ENCODE measurements at regions not wholly inside any gene's neighbourhood (a gene's known extent, or its start where the extent isn't known, plus 50 kb on each side); places are given as distances from the start of the nearest gene placed in this dataset.
A peak's percentile ranks its signal among the peaks of the same experiment; 100 is the strongest.
"Not testable (repeated sequence)": the region's sequence is repeated elsewhere in the genome, so short reads cannot be mapped to it uniquely, and the experiment has no call there.

DNA sequence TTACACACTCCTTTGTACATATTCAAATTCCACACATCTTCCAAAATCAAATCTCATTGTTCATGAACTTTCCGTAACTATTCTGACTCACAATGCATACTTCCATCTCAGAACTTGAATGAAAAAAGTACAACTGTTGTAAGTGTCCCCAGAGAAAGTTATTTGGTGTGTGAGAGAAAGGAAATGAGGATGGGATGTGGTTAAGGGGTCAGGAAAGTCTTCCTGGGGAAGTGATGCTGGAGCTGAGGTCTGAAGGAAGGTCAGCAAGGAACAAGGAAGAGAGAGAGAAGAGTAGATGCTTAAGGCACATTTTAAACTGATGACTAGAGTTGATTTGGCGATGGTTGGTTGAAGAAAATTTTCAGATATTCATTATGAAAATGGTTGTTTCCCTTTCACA is 340.0 kb upstream of the STXBP6 start:
- TF ChIP-seq, protein P1, sequence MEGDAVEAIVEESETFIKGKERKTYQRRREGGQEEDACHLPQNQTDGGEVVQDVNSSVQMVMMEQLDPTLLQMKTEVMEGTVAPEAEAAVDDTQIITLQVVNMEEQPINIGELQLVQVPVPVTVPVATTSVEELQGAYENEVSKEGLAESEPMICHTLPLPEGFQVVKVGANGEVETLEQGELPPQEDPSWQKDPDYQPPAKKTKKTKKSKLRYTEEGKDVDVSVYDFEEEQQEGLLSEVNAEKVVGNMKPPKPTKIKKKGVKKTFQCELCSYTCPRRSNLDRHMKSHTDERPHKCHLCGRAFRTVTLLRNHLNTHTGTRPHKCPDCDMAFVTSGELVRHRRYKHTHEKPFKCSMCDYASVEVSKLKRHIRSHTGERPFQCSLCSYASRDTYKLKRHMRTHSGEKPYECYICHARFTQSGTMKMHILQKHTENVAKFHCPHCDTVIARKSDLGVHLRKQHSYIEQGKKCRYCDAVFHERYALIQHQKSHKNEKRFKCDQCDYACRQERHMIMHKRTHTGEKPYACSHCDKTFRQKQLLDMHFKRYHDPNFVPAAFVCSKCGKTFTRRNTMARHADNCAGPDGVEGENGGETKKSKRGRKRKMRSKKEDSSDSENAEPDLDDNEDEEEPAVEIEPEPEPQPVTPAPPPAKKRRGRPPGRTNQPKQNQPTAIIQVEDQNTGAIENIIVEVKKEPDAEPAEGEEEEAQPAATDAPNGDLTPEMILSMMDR (conservative IDR thresholded peaks at IDR 0.05; ENCODE audit: low read depth, low read length) = no peak
- H3K79me2 ChIP-seq (ENCODE audit: insufficient read depth, low read depth) = no peaks in the 10 kb centered on the region
- H4K20me1 ChIP-seq (ENCODE audit: insufficient read depth) = no peaks in the 10 kb centered on the region
- no peaks in the 10 kb centered on the region for H3K36me3 ChIP-seq (ENCODE audit: insufficient read depth)
- H3K27me3 ChIP-seq (ENCODE audit: insufficient read depth, low read depth) = no peaks in the 10 kb centered on the region
- no peak overlapping the region for H3K4me3 ChIP-seq (IDR thresholded peaks at IDR 0.05; ENCODE audit: insufficient read depth, low read depth, low read length)
- no peak overlapping the region for H3K9ac ChIP-seq
- H3K27ac ChIP-seq = no peak overlapping the region
- H3K4me2 ChIP-seq = no peak overlapping the region
- H2AFZ ChIP-seq (ENCODE audit: low read depth) = no peak overlapping the region
- no peaks in the 10 kb centered on the region for H3K4me1 ChIP-seq (ENCODE audit: low read depth, poor library complexity, severe bottlenecking)

GRCh38 chr14:25381498-25381897 is 331.6 kb upstream of the STXBP6 start:
- Histone ChIP-seq H3K27me3 (ENCODE audit: insufficient read depth, low read depth) (no peaks in the 10 kb centered on the region), H2AFZ (ENCODE audit: low read depth) (no peak overlapping the region), H4K20me1 (ENCODE audit: insufficient read depth) (no peaks in the 10 kb centered on the region), H3K4me3 (IDR thresholded peaks at IDR 0.05; ENCODE audit: insufficient read depth, low read depth, low read length) (no peak overlapping the region), H3K4me1 (ENCODE audit: low read depth, poor library complexity, severe bottlenecking) (no peaks in the 10 kb centered on the region), H3K27ac (no peak overlapping the region), H3K4me2 (no peak overlapping the region), H3K79me2 (ENCODE audit: insufficient read depth, low read depth) (no peaks in the 10 kb centered on the region), H3K36me3 (ENCODE audit: insufficient read depth) (no peaks in the 10 kb centered on the region), H3K9ac (no peak overlapping the region)
- TF ChIP-seq, protein P1 (conservative IDR thresholded peaks at IDR 0.05; ENCODE audit: low read depth, low read length) = 0 out of 2 replicates have a peak, but pooled peaks have one; percentile 23

DNA sequence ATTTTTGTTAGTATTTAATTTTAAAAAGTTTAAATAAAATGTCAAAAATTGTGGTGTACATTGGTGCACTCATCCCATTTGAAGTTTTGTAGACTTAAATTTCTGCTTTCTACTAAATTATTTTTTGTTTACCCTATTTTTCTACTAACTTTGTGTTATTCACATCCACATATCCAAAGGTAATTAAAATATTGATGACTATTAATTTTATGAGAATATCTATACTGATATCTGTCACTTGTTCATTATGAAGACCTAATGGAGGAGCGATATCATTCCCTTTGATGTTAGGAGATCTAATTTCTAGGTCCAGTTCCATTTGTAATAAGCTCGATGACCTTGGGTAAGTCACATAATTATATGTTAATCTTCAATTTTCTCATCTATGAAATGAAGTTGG is 325.7 kb upstream of the STXBP6 start:
- H3K9ac ChIP-seq = no peak overlapping the region
- no peak overlapping the region for H3K27ac ChIP-seq
- no peaks in the 10 kb centered on the region for H3K36me3 ChIP-seq (ENCODE audit: insufficient read depth)
- H2AFZ ChIP-seq (ENCODE audit: low read depth) = no peak overlapping the region
- no peaks in the 10 kb centered on the region for H3K79me2 ChIP-seq (ENCODE audit: insufficient read depth, low read depth)
- H4K20me1 ChIP-seq (ENCODE audit: insufficient read depth) = no peaks in the 10 kb centered on the region
- H3K4me1 ChIP-seq (ENCODE audit: low read depth, poor library complexity, severe bottlenecking) = no peaks in the 10 kb centered on the region
- H3K4me2 ChIP-seq = no peak overlapping the region
- TF ChIP-seq, protein P1 (conservative IDR thresholded peaks at IDR 0.05; ENCODE audit: low read depth, low read length) = no peak
- no peak overlapping the region for H3K4me3 ChIP-seq (IDR thresholded peaks at IDR 0.05; ENCODE audit: insufficient read depth, low read depth, low read length)
- H3K27me3 ChIP-seq (ENCODE audit: insufficient read depth, low read depth) = no peaks in the 10 kb centered on the region

DNA sequence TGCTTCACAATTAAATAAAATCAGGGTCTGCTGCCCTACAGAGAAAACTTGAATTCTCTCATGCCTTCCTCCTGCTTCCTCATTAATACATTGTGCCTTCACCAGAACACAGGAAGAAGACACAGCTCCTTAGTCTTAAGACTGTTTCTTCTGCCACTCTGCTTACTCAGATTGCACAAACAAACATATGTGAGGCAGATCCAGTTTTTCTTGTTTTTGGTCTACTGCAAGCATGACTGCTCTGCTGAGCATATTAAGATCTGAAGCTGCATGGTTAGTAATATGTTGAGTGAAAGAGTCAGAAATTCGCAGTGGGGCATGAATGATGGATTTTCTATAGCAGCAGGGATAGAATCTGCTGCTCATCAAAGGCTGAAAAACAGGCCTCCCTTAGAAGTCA is 321.1 kb upstream of the STXBP6 start:
- H3K36me3 ChIP-seq (ENCODE audit: insufficient read depth) = no peaks in the 10 kb centered on the region
- H3K4me1 ChIP-seq (ENCODE audit: low read depth, poor library complexity, severe bottlenecking) = no peaks in the 10 kb centered on the region
- no peak overlapping the region for H3K4me2 ChIP-seq
- no peaks in the 10 kb centered on the region for H3K79me2 ChIP-seq (ENCODE audit: insufficient read depth, low read depth)
- H3K27me3 ChIP-seq (ENCODE audit: insufficient read depth, low read depth) = no peaks in the 10 kb centered on the region
- H2AFZ ChIP-seq (ENCODE audit: low read depth) = no peak overlapping the region
- no peak overlapping the region for H3K4me3 ChIP-seq (IDR thresholded peaks at IDR 0.05; ENCODE audit: insufficient read depth, low read depth, low read length)
- H4K20me1 ChIP-seq (ENCODE audit: insufficient read depth) = no peaks in the 10 kb centered on the region
- no peak overlapping the region for H3K9ac ChIP-seq
- no peak overlapping the region for H3K27ac ChIP-seq
- TF ChIP-seq, protein P1 (conservative IDR thresholded peaks at IDR 0.05; ENCODE audit: low read depth, low read length) = no peak

- H3K79me2 ChIP-seq (ENCODE audit: insufficient read depth, low read depth); H3K27me3 ChIP-seq (ENCODE audit: insufficient read depth, low read depth); H3K4me1 ChIP-seq (ENCODE audit: low read depth, poor library complexity, severe bottlenecking); H4K20me1 ChIP-seq (ENCODE audit: insufficient read depth); H3K36me3 ChIP-seq (ENCODE audit: insufficient read depth); H2AFZ ChIP-seq (ENCODE audit: low read depth); H3K27ac ChIP-seq; H3K4me3 ChIP-seq (IDR thresholded peaks at IDR 0.05; ENCODE audit: insufficient read depth, low read depth, low read length); H3K4me2 ChIP-seq; H3K9ac ChIP-seq: not testable (repeated sequence)
These were observed 320.1 kb upstream of the STXBP6 start for GRCh38 chr14:25370057-25370456.
